ENCODE measurements at regions not wholly inside any gene's neighbourhood (a gene's known extent, or its start where the extent isn't known, plus 50 kb on each side); places are given as distances from the start of the nearest gene placed in this dataset.

- Histone ChIP-seq H3K27ac (no peak overlapping the region), H3K4me3 (ENCODE audit: low read depth in 1 of 2, low read length in 1 of 2) (no peak overlapping the region), H3K4me1 (ENCODE audit: control insufficient read depth in 1 of 2, insufficient read depth in 1 of 2, low read depth in 1 of 2, low read length in 1 of 2) (no peaks in the 10 kb centered on the region), H3K36me3 (no peaks in the 10 kb centered on the region), H3K9me3 (no peaks in the 10 kb centered on the region), H3K27me3 (no peaks in the 10 kb centered on the region)
- TF ChIP-seq CTCF (IDR thresholded peaks at IDR 0.05), result no peak
These were observed 258.9 kb upstream of the TCF21 start for GRCh38 chr6:133629970-133630369.

- Histone ChIP-seq H3K36me3 (no peaks in the 10 kb centered on the region), H3K4me1 (ENCODE audit: control insufficient read depth in 1 of 2, insufficient read depth in 1 of 2, low read depth in 1 of 2, low read length in 1 of 2) (no peaks in the 10 kb centered on the region), H3K27me3 (no peaks in the 10 kb centered on the region), H3K9me3 (no peaks in the 10 kb centered on the region), H3K27ac (no peak overlapping the region), H3K4me3 (ENCODE audit: low read depth in 1 of 2, low read length in 1 of 2) (no peak overlapping the region)
- TF ChIP-seq CTCF (IDR thresholded peaks at IDR 0.05), result no peak
These were observed 258.3 kb upstream of the TCF21 start for GRCh38 chr6:133630651-133631050.

- no peak for TF ChIP-seq CTCF (IDR thresholded peaks at IDR 0.05)
- Histone ChIP-seq H3K27ac (no peak overlapping the region), H3K36me3 (no peaks in the 10 kb centered on the region), H3K4me1 (ENCODE audit: control insufficient read depth in 1 of 2, insufficient read depth in 1 of 2, low read depth in 1 of 2, low read length in 1 of 2) (no peaks in the 10 kb centered on the region), H3K4me3 (ENCODE audit: low read depth in 1 of 2, low read length in 1 of 2) (no peak overlapping the region), H3K27me3 (no peaks in the 10 kb centered on the region), H3K9me3 (no peaks in the 10 kb centered on the region)
These were observed 257.5 kb upstream of the TCF21 start for GRCh38 chr6:133631421-133631820.

GRCh38 chr6:133632206-133632605, 256.7 kb upstream of the TCF21 start:
- no peaks in the 10 kb centered on the region for H3K9me3 ChIP-seq
- no peaks in the 10 kb centered on the region for H3K36me3 ChIP-seq
- no peaks in the 10 kb centered on the region for H3K4me1 ChIP-seq (ENCODE audit: control insufficient read depth in 1 of 2, insufficient read depth in 1 of 2, low read depth in 1 of 2, low read length in 1 of 2)
- no peaks in the 10 kb centered on the region for H3K27me3 ChIP-seq
- H3K4me3 ChIP-seq (ENCODE audit: low read depth in 1 of 2, low read length in 1 of 2), result no peak overlapping the region
- TF ChIP-seq CTCF (IDR thresholded peaks at IDR 0.05), result no peak
- H3K27ac ChIP-seq, result no peak overlapping the region

GRCh38 chr6:133632906-133633305, 256.0 kb upstream of the TCF21 start:
- Histone ChIP-seq H3K4me1 (ENCODE audit: control insufficient read depth in 1 of 2, insufficient read depth in 1 of 2, low read depth in 1 of 2, low read length in 1 of 2) (no peaks in the 10 kb centered on the region), H3K27ac (no peak overlapping the region), H3K9me3 (no peaks in the 10 kb centered on the region), H3K36me3 (no peaks in the 10 kb centered on the region), H3K4me3 (ENCODE audit: low read depth in 1 of 2, low read length in 1 of 2) (no peak overlapping the region), H3K27me3 (no peaks in the 10 kb centered on the region)
- no peak for TF ChIP-seq CTCF (IDR thresholded peaks at IDR 0.05)

GRCh38 chr6:133634474-133634873, 254.4 kb upstream of the TCF21 start:
- no peak for TF ChIP-seq CTCF (IDR thresholded peaks at IDR 0.05)
- H3K27me3 ChIP-seq, result no peaks in the 10 kb centered on the region

More at GRCh38 chr6:133634474-133634873, 254.4 kb upstream of the TCF21 start:
- no peak overlapping the region for H3K4me3 ChIP-seq (ENCODE audit: low read depth in 1 of 2, low read length in 1 of 2)
- no peaks in the 10 kb centered on the region for H3K9me3 ChIP-seq
- H3K36me3 ChIP-seq, result no peaks in the 10 kb centered on the region
- no peaks in the 10 kb centered on the region for H3K4me1 ChIP-seq (ENCODE audit: control insufficient read depth in 1 of 2, insufficient read depth in 1 of 2, low read depth in 1 of 2, low read length in 1 of 2)
- no peak overlapping the region for H3K27ac ChIP-seq
